Stomach smooth muscle (tissue), 2 donors: ENCODE measurements at regions not wholly inside any gene's neighbourhood (a gene's known extent, or its start where the extent isn't known, plus 50 kb on each side); places are given as distances from the start of the nearest gene placed in this dataset.

Experiments used
- H3K27ac ChIP-seq: one replicate; pipeline ENCODE4 v1.7.0; 2013; ENCODE audit warnings: mild to moderate bottlenecking, low read length, inconsistent platforms
- H3K27me3 ChIP-seq, 2 donors: one replicate each; pipeline ENCODE4 v1.7.0; 2013; ENCODE audit warnings: low read length in 2 of 2; ENCODE audit not compliant: insufficient read depth in 2 of 2, control insufficient read depth in 1 of 2
- H3K36me3 ChIP-seq, 2 donors: one replicate each; pipeline ENCODE4 v1.7.0; 2013; ENCODE audit warnings: low read length in 2 of 2; ENCODE audit not compliant: control insufficient read depth in 2 of 2, insufficient read depth in 2 of 2
- H3K4me1 ChIP-seq: one replicate; pipeline ENCODE4 v1.7.0; 2013; ENCODE audit warnings: low read length; ENCODE audit not compliant: control insufficient read depth, insufficient read depth
- H3K4me3 ChIP-seq, 2 donors: one replicate each; pipeline ENCODE4 v1.7.0; 2013; ENCODE audit warnings: low read length in 2 of 2
- H3K9ac ChIP-seq, 2 donors: one replicate each; pipeline ENCODE4 v1.7.0; 2013; ENCODE audit warnings: low read length in 2 of 2, mild to moderate bottlenecking in 1 of 2
- H3K9me3 ChIP-seq, 2 donors: one replicate each; pipeline ENCODE4 v1.7.0; 2013; ENCODE audit warnings: low read length in 2 of 2; ENCODE audit not compliant: control insufficient read depth in 2 of 2
- donor health status: healthy.
- donor health status: Pancreatic carcinoma.

GRCh38 chr4:35175487-35175886, 1068.8 kb downstream of the ARAP2 start:
- Histone ChIP-seq H3K27ac (no peak overlapping the region), H3K9ac (no peak overlapping the region), H3K4me1 (no peaks in the 10 kb centered on the region), H3K4me3 (no peak overlapping the region), H3K9me3 (no peaks in the 10 kb centered on the region), H3K27me3 (no peaks in the 10 kb centered on the region), H3K36me3 (no peaks in the 10 kb centered on the region)

DNA sequence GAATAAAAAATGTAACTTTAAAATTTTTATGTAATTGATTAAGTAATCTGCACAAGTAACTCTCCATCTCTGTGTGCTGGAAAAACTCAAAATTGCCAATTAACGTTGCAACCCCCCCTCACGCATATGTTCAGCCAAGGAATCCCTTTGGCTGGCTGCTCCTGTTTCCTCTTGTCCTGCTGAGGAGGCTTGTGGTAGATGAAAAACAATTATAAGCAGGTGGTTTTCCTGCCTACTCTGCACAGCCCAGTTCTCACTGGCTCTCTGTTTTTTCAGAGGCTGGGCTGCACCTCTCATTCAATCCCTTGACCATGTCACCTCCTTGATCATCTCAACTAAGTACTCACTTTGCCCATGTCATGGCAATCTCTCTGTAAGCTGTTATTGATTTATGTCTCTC, 1068.4 kb downstream of the ARAP2 start:
- H3K9me3 ChIP-seq, result no peaks in the 10 kb centered on the region
- no peak overlapping the region for H3K27ac ChIP-seq
- no peaks in the 10 kb centered on the region for H3K36me3 ChIP-seq
- no peaks in the 10 kb centered on the region for H3K4me1 ChIP-seq
- H3K4me3 ChIP-seq, result no peak overlapping the region
- H3K9ac ChIP-seq, result no peak overlapping the region
- no peaks in the 10 kb centered on the region for H3K27me3 ChIP-seq

DNA sequence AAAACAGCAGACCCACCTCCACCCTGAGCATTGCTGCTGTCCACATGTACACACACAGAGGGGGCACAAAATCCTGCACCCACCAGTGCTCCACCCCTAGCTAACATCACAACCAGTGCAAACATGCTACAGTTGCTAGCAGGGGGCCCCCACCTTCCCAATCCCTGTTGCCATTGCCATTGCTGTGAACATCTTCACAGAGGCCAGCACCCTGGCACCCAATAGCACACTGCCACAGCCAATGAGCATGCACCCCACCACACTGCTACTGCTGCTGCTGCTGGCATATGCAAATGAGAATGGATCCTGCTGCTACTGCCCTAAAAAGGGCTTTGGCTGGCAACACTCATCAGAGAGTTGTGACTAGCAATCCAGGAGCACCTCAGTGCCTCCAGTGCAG, 1061.9 kb downstream of the ARAP2 start:
- Histone ChIP-seq H3K4me3 (no peak overlapping the region), H3K36me3 (no peaks in the 10 kb centered on the region), H3K4me1 (no peaks in the 10 kb centered on the region), H3K9ac (no peak overlapping the region), H3K27ac (no peak overlapping the region), H3K9me3 (no peaks in the 10 kb centered on the region), H3K27me3 (no peaks in the 10 kb centered on the region)

DNA sequence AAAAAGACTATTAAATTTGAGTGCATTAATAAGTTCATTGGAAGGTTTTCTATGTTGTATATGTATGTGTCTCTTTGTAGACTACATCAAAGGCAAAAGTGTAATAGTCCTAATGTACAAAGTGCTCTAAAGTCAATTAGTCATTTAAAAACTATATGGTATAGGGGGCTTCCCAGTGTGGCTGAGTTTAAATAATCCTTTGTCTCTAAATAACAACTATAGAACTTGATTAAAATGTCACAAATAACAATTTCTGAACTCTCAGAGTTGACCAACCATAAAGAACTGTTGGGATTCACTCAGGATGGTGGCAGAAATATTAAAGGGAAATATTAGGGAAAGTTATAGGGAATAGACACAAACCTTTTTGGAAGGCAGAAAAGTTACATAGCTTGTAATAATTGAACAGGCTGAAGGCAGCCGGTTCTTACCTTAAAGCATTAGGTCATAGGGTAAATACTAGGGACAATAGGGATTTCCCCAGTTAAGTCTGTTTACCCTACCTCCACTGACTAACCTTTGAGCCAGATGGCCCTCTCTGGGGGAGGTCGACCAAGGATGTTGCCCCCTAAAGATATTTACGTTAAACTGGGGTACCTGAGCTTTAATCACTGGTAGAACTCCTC, 1054.2 kb downstream of the ARAP2 start:
- H3K4me1 ChIP-seq, result no peaks in the 10 kb centered on the region
- no peak overlapping the region for H3K27ac ChIP-seq
- no peaks in the 10 kb centered on the region for H3K9me3 ChIP-seq
- H3K9ac ChIP-seq, result no peak overlapping the region
- no peak overlapping the region for H3K4me3 ChIP-seq
- no peaks in the 10 kb centered on the region for H3K27me3 ChIP-seq
- H3K36me3 ChIP-seq, result no peaks in the 10 kb centered on the region

GRCh38 chr4:35201403-35201802, 1042.9 kb downstream of the ARAP2 start:
- Histone ChIP-seq H3K4me1 (no peaks in the 10 kb centered on the region), H3K4me3 (no peak overlapping the region), H3K27me3 (no peaks in the 10 kb centered on the region), H3K36me3 (no peaks in the 10 kb centered on the region), H3K27ac (no peak overlapping the region), H3K9ac (no peak overlapping the region), H3K9me3 (no peaks in the 10 kb centered on the region)

DNA sequence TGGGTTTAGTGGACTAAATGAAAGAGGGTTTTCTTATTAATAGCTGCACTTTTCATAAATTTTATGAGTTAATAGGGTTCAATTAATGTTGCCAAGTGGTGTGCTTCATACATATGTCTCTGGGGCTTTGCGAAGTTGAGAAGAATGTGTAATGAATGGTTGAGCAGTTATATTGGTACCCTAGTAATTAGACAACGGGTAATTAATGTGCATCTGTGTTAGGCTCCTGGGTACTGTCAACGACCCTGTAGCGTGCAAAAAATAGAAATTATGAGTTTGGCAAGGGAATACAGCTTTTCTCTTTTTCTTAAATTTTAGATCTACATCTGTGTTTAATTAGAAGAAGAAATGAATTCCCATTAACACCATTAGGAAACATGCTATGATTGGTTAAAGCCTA, 1027.7 kb downstream of the ARAP2 start:
- no peaks in the 10 kb centered on the region for H3K4me1 ChIP-seq
- no peaks in the 10 kb centered on the region for H3K9me3 ChIP-seq
- no peaks in the 10 kb centered on the region for H3K27me3 ChIP-seq
- H3K36me3 ChIP-seq, result no peaks in the 10 kb centered on the region
- no peak overlapping the region for H3K9ac ChIP-seq
- H3K4me3 ChIP-seq, result no peak overlapping the region
- no peak overlapping the region for H3K27ac ChIP-seq

DNA sequence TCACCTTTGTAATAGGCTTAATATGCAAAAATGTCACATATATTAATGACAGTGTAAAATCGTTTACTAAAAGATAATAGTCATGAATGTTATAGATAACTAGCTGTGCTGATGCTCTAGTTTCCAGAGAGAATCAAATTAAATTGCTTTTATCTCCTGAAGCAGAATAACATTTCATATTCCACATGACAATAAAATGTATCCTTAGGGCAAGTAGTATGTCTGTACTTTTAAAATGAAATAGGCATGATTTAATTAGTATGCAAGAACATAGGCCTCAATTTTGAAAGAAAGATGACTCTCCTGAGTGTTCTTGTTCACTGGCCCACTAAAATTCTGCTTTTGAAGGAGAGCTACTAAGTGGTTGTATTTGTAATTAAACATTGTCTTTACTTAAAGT, 1027.0 kb downstream of the ARAP2 start:
- Histone ChIP-seq H3K4me1 (no peaks in the 10 kb centered on the region), H3K9ac (no peak overlapping the region), H3K27ac (no peak overlapping the region), H3K9me3 (no peaks in the 10 kb centered on the region), H3K27me3 (no peaks in the 10 kb centered on the region), H3K36me3 (no peaks in the 10 kb centered on the region), H3K4me3 (no peak overlapping the region)

DNA sequence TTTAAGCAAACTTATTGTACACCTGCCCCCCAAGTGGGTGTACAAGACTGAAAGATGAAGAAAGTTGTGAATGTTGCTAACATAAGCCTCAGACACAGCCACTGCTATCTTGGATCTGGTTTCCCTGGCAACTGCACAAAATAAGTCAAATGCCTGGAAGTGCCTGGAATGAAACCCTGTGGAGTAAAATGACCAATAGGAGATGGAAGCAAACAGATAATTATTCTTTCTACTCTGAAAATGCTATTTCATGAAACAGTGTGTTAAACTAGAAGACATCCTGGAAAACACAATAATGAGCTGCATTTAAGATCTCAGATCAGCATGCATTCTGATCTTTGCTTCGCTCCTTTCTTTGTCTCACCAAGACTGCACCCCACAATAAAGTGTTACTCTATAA, 1016.0 kb downstream of the ARAP2 start:
- H3K4me3 ChIP-seq, result no peak overlapping the region
- no peak overlapping the region for H3K27ac ChIP-seq
- no peaks in the 10 kb centered on the region for H3K36me3 ChIP-seq
- H3K9me3 ChIP-seq, result no peaks in the 10 kb centered on the region
- no peaks in the 10 kb centered on the region for H3K27me3 ChIP-seq
- no peak overlapping the region for H3K9ac ChIP-seq
- no peaks in the 10 kb centered on the region for H3K4me1 ChIP-seq

GRCh38 chr4:35229021-35229420, 1015.3 kb downstream of the ARAP2 start:
- H3K4me1 ChIP-seq, result no peaks in the 10 kb centered on the region

GRCh38 chr4:35237924-35238323, 1006.4 kb downstream of the ARAP2 start:
- Histone ChIP-seq H3K9me3 (peaks cover 0 to 4% of the 10 kb centered on the region in 2 donors), H3K27ac (no peak overlapping the region), H3K36me3 (no peaks in the 10 kb centered on the region)

More at GRCh38 chr4:35229021-35229420, 1015.3 kb downstream of the ARAP2 start:
- Histone ChIP-seq H3K27me3 (no peaks in the 10 kb centered on the region), H3K9me3 (no peaks in the 10 kb centered on the region), H3K4me3 (no peak overlapping the region), H3K9ac (no peak overlapping the region), H3K27ac (no peak overlapping the region), H3K36me3 (no peaks in the 10 kb centered on the region)

GRCh38 chr4:35238793-35239192, 1005.5 kb downstream of the ARAP2 start:
- H3K27me3 ChIP-seq, result no peaks in the 10 kb centered on the region
- H3K4me3 ChIP-seq, result no peak overlapping the region
- H3K36me3 ChIP-seq, result no peaks in the 10 kb centered on the region
- H3K9me3 ChIP-seq, result peaks cover 0 to 4% of the 10 kb centered on the region in 2 donors
- no peak overlapping the region for H3K27ac ChIP-seq
- H3K4me1 ChIP-seq, result no peaks in the 10 kb centered on the region
- H3K9ac ChIP-seq, result no peak overlapping the region

More at GRCh38 chr4:35237924-35238323, 1006.4 kb downstream of the ARAP2 start:
- Histone ChIP-seq H3K4me3 (no peak overlapping the region), H3K4me1 (no peaks in the 10 kb centered on the region), H3K27me3 (no peaks in the 10 kb centered on the region), H3K9ac (no peak overlapping the region)
